Tibial artery (tissue), 4 donors: ENCODE measurements at regions not wholly inside any gene's neighbourhood (a gene's known extent, or its start where the extent isn't known, plus 50 kb on each side); places are given as distances from the start of the nearest gene placed in this dataset.

Source experiments
- DNase-seq, 2 donors: peaks; one replicate each; pipeline ENCODE4 v3.0.0-alpha.2; 2019
- H3K27ac ChIP-seq, 2 donors: fragments of 200-600 bp; sonication (generic) in 1 of 2; 1 replicate in 1 of 2; 2 replicates in 1 of 2; pipeline ENCODE4 v1.5.1; 2018 to 2019; ENCODE audit warnings: mild to moderate bottlenecking in 1 of 2
- H3K27me3 ChIP-seq, 2 donors: fragments of 200-600 bp; sonication (generic) in 1 of 2; one replicate each; pipeline versions ENCODE4 v1.5.1 to v1.6.0; 2016 to 2019
- H3K36me3 ChIP-seq, 3 donors: fragments of 200-600 bp; sonication (generic) in 2 of 3; one replicate each; pipeline ENCODE4 v1.5.1; 2016 to 2019; ENCODE audit warnings: mild to moderate bottlenecking in 2 of 3
- H3K4me1 ChIP-seq, 4 donors: fragments of 200-600 bp; sonication (generic) in 2 of 4; 1 replicate in 3 of 4; 2 replicates in 1 of 4; pipeline ENCODE4 v1.5.1; 2016 to 2019
- H3K4me3 ChIP-seq, 2 donors: fragments of 200-600 bp; sonication (generic) in 1 of 2; 1 replicate in 1 of 2; 2 replicates in 1 of 2; pipeline ENCODE4 v1.5.1; 2018 to 2019; ENCODE audit warnings: mild to moderate bottlenecking in 2 of 2
- H3K9me3 ChIP-seq, 3 donors: fragments of 200-600 bp; sonication (generic) in 1 of 3; one replicate each; pipeline ENCODE4 v1.5.1; 2016 to 2019
- CTCF ChIP-seq, 2 experiments: fragments of 200-600 bp in 1 of 2; fragments of 450-650 bp in 1 of 2; IDR thresholded peaks; one replicate each; pipeline ENCODE4 v1.5.1; 2017 to 2019; ENCODE audit warnings: antibody characterized with exemption in 2 of 2, mild to moderate bottlenecking in 1 of 2, moderate library complexity in 1 of 2
- intact Hi-C: fragments of 100-400 bp; cut with DNase I; formaldehyde crosslinking; loops from one replicate; pipeline ENCODE4 v1.15.0; 2023; ENCODE audit warnings: low total_unique reads

DNA sequence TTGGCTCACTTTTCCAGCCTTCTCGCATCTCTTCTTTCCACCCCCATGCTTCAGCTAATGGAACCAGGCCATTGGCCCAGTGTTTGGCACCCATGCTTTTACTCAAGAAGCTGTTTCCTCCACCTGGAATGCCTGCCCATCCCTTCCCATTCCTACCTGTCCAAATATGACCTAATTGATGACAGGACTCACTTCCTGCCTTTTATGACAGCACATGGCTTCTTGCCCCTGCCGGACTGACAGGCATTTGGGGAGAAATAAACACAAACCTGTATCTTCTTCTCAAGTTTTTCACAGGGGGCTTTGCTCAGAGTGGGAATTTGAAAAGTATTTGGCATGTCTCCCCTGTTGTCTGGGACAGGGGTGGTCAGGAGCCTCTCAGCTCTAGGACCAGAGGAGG lies 120.1 kb downstream of the ABHD5 start:
- intact Hi-C loops, result no loop called here
- TF ChIP-seq CTCF (IDR thresholded peaks at IDR 0.05), result no peak
- Histone ChIP-seq H3K27me3 (no peaks in the 10 kb centered on the region), H3K36me3 (no peaks in the 10 kb centered on the region), H3K4me3 (no peak overlapping the region), H3K9me3 (no peaks in the 10 kb centered on the region), H3K4me1 (no peaks in the 10 kb centered on the region), H3K27ac (no peak overlapping the region)
- no peak for DNase-seq

DNA sequence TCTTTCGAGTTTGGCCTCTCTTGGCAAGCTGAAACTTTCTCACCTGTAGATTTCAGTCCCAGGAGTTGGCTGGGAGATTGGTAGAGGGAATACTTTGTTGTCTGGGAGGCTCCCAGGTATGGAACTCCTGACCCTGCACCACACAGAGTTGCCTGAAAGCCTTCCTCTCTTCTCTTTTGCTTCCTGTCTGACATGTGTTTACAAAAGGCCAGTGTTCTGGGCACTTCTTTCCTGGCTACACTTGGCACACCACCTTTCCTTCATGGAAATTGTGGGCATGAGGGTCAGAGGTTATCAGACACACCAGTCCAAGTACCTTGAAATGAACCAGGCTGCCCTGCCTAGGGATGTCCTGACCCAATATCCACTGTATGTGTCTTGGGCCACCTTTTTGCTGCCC lies 123.7 kb downstream of the ABHD5 start:
- Histone ChIP-seq H3K4me1 (no peaks in the 10 kb centered on the region), H3K4me3 (no peak overlapping the region), H3K27ac (no peak overlapping the region), H3K36me3 (no peaks in the 10 kb centered on the region), H3K9me3 (no peaks in the 10 kb centered on the region), H3K27me3 (no peaks in the 10 kb centered on the region)
- intact Hi-C loops, result no loop called here
- no peak for TF ChIP-seq CTCF (IDR thresholded peaks at IDR 0.05)
- no peak for DNase-seq

DNA sequence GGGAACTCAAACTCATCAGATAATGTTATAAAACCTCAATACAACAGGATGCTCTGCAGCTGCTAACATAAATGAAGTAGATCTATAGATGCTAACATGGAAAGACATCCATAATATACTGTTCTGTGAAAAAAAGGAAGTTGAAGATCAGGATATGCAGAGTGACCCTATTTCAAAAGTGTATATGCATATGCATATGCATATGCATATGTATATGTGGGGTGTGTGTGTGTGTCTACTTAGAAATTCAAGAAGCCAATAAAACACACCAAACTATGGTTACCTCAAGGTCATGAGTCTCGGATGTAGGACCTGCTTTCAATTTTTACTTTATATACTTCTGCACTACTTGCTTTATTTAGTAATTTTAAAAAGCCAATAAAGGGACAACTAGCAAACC lies 125.6 kb downstream of the ABHD5 start:
- TF ChIP-seq CTCF (IDR thresholded peaks at IDR 0.05), result no peak
- no peak for DNase-seq
- Histone ChIP-seq H3K36me3 (no peaks in the 10 kb centered on the region), H3K4me1 (no peaks in the 10 kb centered on the region), H3K4me3 (no peak overlapping the region), H3K27me3 (no peaks in the 10 kb centered on the region), H3K9me3 (no peaks in the 10 kb centered on the region), H3K27ac (no peak overlapping the region)
- intact Hi-C loops, result no loop called here

DNA sequence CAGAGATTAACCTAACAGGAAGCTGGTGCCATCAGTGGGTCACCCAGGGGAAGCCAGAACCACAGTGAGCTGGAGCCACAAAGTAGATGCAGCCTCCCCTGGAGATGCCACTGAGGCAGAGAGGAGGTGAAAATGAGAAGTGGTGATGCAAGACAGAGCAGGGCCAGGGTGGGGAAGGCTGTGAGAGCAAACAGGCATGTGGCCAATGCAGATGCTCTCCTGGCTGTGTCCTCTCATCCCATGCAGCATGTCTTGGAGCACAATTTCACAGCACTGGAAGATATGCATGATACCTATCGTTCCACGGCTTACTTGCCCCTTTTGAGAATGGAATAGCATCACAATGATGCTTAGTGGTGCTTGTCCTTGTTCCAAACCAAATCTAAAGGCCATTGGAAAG lies 126.3 kb downstream of the ABHD5 start:
- Histone ChIP-seq H3K4me3 (no peak overlapping the region), H3K9me3 (no peaks in the 10 kb centered on the region), H3K4me1 (no peaks in the 10 kb centered on the region), H3K27me3 (no peaks in the 10 kb centered on the region), H3K36me3 (no peaks in the 10 kb centered on the region), H3K27ac (no peak overlapping the region)
- no peak for TF ChIP-seq CTCF (IDR thresholded peaks at IDR 0.05)
- intact Hi-C loops, result no loop called here
- DNase-seq, result no peak

DNA sequence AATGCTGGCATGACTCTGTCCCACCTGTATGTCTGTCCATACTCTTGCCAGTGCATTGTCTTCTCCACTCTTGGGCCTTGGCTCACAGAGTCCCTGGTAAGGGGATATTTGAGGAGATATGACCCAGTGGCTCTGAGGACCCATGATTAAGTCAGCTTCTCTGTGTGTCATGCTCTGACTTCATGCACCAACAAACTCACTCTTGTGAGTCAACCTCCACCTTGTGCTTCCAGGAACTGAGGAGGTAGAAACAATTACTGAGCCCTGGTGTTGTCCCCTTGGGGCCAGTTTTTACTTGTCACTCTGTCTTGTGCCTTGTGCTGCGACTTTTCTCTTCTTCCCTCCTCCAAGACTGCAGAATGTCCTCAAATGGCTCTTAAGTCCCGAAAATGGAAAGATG lies 127.1 kb downstream of the ABHD5 start:
- H3K4me3 ChIP-seq, result no peak overlapping the region
- DNase-seq, result no peak
- no peak for TF ChIP-seq CTCF (IDR thresholded peaks at IDR 0.05)
- H3K4me1 ChIP-seq, result no peaks in the 10 kb centered on the region
- intact Hi-C loops, result no loop called here
- no peaks in the 10 kb centered on the region for H3K27me3 ChIP-seq
- H3K9me3 ChIP-seq, result no peaks in the 10 kb centered on the region
- no peaks in the 10 kb centered on the region for H3K36me3 ChIP-seq
- H3K27ac ChIP-seq, result no peak overlapping the region

DNA sequence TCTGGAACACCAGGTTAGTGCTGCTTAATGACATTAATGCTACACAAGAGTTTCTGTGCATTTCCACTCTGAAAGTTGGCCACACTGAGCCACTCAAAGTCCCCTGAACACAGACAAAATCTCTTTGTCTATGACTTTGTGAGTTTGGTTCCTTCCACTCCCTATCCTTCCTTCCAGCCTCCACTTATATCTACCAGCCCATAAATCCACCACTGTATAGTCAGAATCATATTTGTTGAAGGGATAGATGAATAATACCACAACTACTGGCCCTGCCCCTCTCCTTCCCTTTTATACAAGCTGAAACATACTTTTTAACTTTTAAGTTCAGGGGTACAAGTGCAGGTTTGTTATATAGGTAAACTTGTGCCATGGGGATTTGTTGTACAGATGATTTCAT lies 127.5 kb downstream of the ABHD5 start:
- Histone ChIP-seq H3K27me3 (no peaks in the 10 kb centered on the region), H3K9me3 (no peaks in the 10 kb centered on the region), H3K4me3 (no peak overlapping the region), H3K27ac (no peak overlapping the region), H3K36me3 (no peaks in the 10 kb centered on the region), H3K4me1 (no peaks in the 10 kb centered on the region)
- intact Hi-C loops, result no loop called here
- no peak for TF ChIP-seq CTCF (IDR thresholded peaks at IDR 0.05)
- no peak for DNase-seq
